ENCODE measurements at regions not wholly inside any gene's neighbourhood (a gene's known extent, or its start where the extent isn't known, plus 50 kb on each side); places are given as distances from the start of the nearest gene placed in this dataset.

DNA sequence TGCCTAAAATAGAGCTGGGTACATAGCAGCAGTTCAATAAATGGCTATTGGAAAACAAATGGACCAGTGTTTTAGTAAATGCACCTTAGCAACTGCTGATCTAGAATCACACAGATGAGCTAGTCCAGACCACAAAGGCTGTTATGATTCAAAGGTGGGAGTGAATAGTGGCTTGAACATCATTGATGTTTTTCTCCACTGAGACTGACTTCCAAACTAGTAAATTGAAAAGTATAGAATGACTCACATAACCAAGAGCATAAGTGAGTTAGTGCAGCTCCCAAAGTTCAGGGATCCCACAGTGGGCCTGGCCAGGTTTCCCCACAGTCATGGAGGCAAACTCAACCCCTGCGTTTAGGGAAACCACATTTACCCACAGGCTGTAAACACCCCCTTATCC, 106.7 kb upstream of the YPEL5 start:
- no peaks in the 10 kb centered on the region for H3K27me3 ChIP-seq (ENCODE audit: insufficient read depth, low read length)
- H3K79me2 ChIP-seq (ENCODE audit: insufficient read depth, low read length), result no peaks in the 10 kb centered on the region
- no peak overlapping the region for H2AFZ ChIP-seq (ENCODE audit: low read length)
- Mint-ChIP-seq H3K27me3 (ENCODE audit: low read depth) (no peaks in the 10 kb centered on the region), H3K4me1 (peaks cover 0 to 3% of the 10 kb centered on the region in 2 experiments; a peak in 1 of 4 replicates), H3K4me3 (no peak overlapping the region), H3K27ac (no peak overlapping the region), H3K9me3 (no peaks in the 10 kb centered on the region), H3K36me3 (ENCODE audit: insufficient read depth in 1 of 3, low read depth in 3 of 3) (no peaks in the 10 kb centered on the region)
- H3K4me1 ChIP-seq (ENCODE audit: insufficient read depth, low read length), result no peaks in the 10 kb centered on the region
- no peak overlapping the region for H3K4me2 ChIP-seq (ENCODE audit: insufficient read depth, insufficient read length, low read length)
- no peak overlapping the region for H3K23ac ChIP-seq (ENCODE audit: insufficient read length, low read depth, low read length)
- H3T11ph ChIP-seq (ENCODE audit: low read length), result no peak overlapping the region
- H2BK5ac ChIP-seq (ENCODE audit: insufficient read length, low read length), result no peak overlapping the region
- H3K14ac ChIP-seq (ENCODE audit: insufficient read depth, low read length), result no peak overlapping the region
- H4K8ac ChIP-seq (replicated peaks; ENCODE audit: insufficient read length, low read depth, low read length), result no peak overlapping the region
- H3K4ac ChIP-seq (ENCODE audit: low read depth, low read length), result no peak overlapping the region
- no peaks in the 10 kb centered on the region for H3K79me1 ChIP-seq (ENCODE audit: insufficient read depth, low read depth, low read length, poor library complexity, severe bottlenecking)
- no peaks in the 10 kb centered on the region for H4K20me1 ChIP-seq (ENCODE audit: control insufficient read depth, insufficient read depth, insufficient read length)
- H2BK12ac ChIP-seq (ENCODE audit: insufficient read length, low read depth, low read length), result no peak overlapping the region
- no peaks in the 10 kb centered on the region for H3K9me3 ChIP-seq (ENCODE audit: control insufficient read depth, low read depth, low read length)
- H3K23me2 ChIP-seq (ENCODE audit: insufficient read length, low read depth, low read length, poor library complexity, severe bottlenecking), result no peaks in the 10 kb centered on the region
- H4K91ac ChIP-seq (ENCODE audit: insufficient read length, low read depth, low read length), result no peak overlapping the region
- H3K9ac ChIP-seq (ENCODE audit: extremely low read depth, insufficient read length, low read length), result no peak overlapping the region
- no peak overlapping the region for H4K5ac ChIP-seq (ENCODE audit: insufficient read length, low read depth, low read length)
- no peak overlapping the region for H2BK120ac ChIP-seq (ENCODE audit: low read depth, low read length, poor library complexity, severe bottlenecking)
- no peak overlapping the region for H3K56ac ChIP-seq (ENCODE audit: insufficient read length, low read depth, low read length)
- TF ChIP-seq, protein P1, sequence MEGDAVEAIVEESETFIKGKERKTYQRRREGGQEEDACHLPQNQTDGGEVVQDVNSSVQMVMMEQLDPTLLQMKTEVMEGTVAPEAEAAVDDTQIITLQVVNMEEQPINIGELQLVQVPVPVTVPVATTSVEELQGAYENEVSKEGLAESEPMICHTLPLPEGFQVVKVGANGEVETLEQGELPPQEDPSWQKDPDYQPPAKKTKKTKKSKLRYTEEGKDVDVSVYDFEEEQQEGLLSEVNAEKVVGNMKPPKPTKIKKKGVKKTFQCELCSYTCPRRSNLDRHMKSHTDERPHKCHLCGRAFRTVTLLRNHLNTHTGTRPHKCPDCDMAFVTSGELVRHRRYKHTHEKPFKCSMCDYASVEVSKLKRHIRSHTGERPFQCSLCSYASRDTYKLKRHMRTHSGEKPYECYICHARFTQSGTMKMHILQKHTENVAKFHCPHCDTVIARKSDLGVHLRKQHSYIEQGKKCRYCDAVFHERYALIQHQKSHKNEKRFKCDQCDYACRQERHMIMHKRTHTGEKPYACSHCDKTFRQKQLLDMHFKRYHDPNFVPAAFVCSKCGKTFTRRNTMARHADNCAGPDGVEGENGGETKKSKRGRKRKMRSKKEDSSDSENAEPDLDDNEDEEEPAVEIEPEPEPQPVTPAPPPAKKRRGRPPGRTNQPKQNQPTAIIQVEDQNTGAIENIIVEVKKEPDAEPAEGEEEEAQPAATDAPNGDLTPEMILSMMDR (conservative IDR thresholded peaks at IDR 0.05), result no peak
- no peak overlapping the region for H3K27ac ChIP-seq (ENCODE audit: insufficient read length, low read depth, low read length)
- H2BK15ac ChIP-seq (ENCODE audit: low read depth, low read length), result no peak overlapping the region
- H2BK20ac ChIP-seq (ENCODE audit: low read depth, low read length, poor library complexity, severe bottlenecking), result no peak overlapping the region
- no peak for DNase-seq
- no peak overlapping the region for H2AK5ac ChIP-seq (ENCODE audit: insufficient read length, low read length)
- WGBS (ENCODE audit: extremely low coverage, insufficient read length, low lambda C conversion rate), result no CpG with 5 or more reads among the region's 1 CpG
- H3K18ac ChIP-seq (ENCODE audit: insufficient read length, low read depth, low read length), result no peak overlapping the region
